OCI-LY7 (cell line): ENCODE measurements at regions not wholly inside any gene's neighbourhood (a gene's known extent, or its start where the extent isn't known, plus 50 kb on each side); places are given as distances from the start of the nearest gene placed in this dataset.
A peak's percentile ranks its signal among the peaks of the same experiment; 100 is the strongest.

ENCODE experiments used
- BruUV-seq: library from RNA; stranded (reverse); fragments of 400-500 nt; replicated peaks from 2 replicates; lab custom pipeline; 2021; lab: Mats Ljungman, UMichigan
- CTCF ChIA-PET: fragments of 300-600 bp; sonication (Branson Sonifier 250); formaldehyde crosslinking; loops from one replicate; lab custom pipeline; 2022; ENCODE audit warnings: antibody characterized with exemption; ENCODE audit not compliant: unreplicated experiment; lab: Charles Lee
- POLR2A ChIA-PET: fragments of 300-600 bp; sonication (Branson Sonifier 250); formaldehyde crosslinking; loops from one replicate; lab custom pipeline; 2022; ENCODE audit warnings: antibody characterized with exemption; lab: Charles Lee
- DNase-seq: peaks from one replicate; pipeline ENCODE4 v3.0.0-alpha.2; 2015; ENCODE audit warnings: low spot score
- H2AFZ ChIP-seq: fragments of 200-600 bp; sonication (generic), shearing (Covaris generic); 2 replicates; pipeline ENCODE4 v1.6.1; 2014; ENCODE audit warnings: mild to moderate bottlenecking, antibody characterized with exemption, low read length, moderate library complexity
- H3K27ac ChIP-seq: fragments of 200-600 bp; sonication (generic); 2 replicates; pipeline ENCODE4 v1.5.1; 2014; ENCODE audit warnings: mixed run types, low read depth, mild to moderate bottlenecking, moderate library complexity, low read length, inconsistent platforms; ENCODE audit not compliant: poor library complexity, severe bottlenecking
- H3K36me3 ChIP-seq: fragments of 200-600 bp; sonication (generic); 2 replicates; pipeline ENCODE4 v1.6.1; 2014; ENCODE audit warnings: mild to moderate bottlenecking, antibody characterized with exemption, low read length, moderate library complexity, mixed read lengths; ENCODE audit not compliant: insufficient read depth
- H3K4me1 ChIP-seq: fragments of 200-600 bp; sonication (generic); 2 replicates; pipeline ENCODE4 v1.5.1; 2014; ENCODE audit warnings: mild to moderate bottlenecking, low read length; ENCODE audit not compliant: insufficient read depth, poor library complexity, severe bottlenecking
- H3K4me2 ChIP-seq: fragments of 200-600 bp; sonication (generic); 2 replicates; pipeline ENCODE4 v1.6.1; 2014; ENCODE audit warnings: mild to moderate bottlenecking, low read length
- H3K4me3 ChIP-seq: fragments of 200-600 bp; sonication (generic); 2 replicates; pipeline ENCODE4 v1.5.1; 2014; ENCODE audit warnings: mild to moderate bottlenecking, low read depth, low read length; ENCODE audit not compliant: poor library complexity, severe bottlenecking
- H3K79me2 ChIP-seq: fragments of 200-600 bp; sonication (generic); 2 replicates; pipeline ENCODE4 v1.6.1; 2016; ENCODE audit warnings: low read depth, mild to moderate bottlenecking, low read length, moderate library complexity, mixed read lengths; ENCODE audit not compliant: insufficient read depth
- H3K9me2 ChIP-seq: fragments of 200-600 bp; sonication (generic); 2 replicates; pipeline ENCODE4 v1.6.1; 2016; ENCODE audit warnings: mild to moderate bottlenecking, low read length, mixed read lengths; ENCODE audit not compliant: insufficient read depth
- H3K9me3 ChIP-seq: fragments of 200-600 bp; sonication (generic); 2 replicates; pipeline ENCODE4 v1.6.1; 2014; ENCODE audit warnings: mild to moderate bottlenecking, mixed run types, low read length, mixed read lengths
- H4K20me1 ChIP-seq: fragments of 200-600 bp; sonication (generic); 2 replicates; pipeline ENCODE4 v1.6.1; 2014; ENCODE audit warnings: mild to moderate bottlenecking, antibody characterized with exemption, low read length, moderate library complexity, mixed read lengths; ENCODE audit not compliant: insufficient read depth
- EZH2phosphoT487 ChIP-seq: fragments of 200-600 bp; sonication (generic); IDR thresholded peaks from 2 replicates; pipeline ENCODE4 v1.6.1; 2018; ENCODE audit warnings: low read depth, borderline replicate concordance, mild to moderate bottlenecking, mixed run types, antibody characterized with exemption, low read length, moderate library complexity, mixed read lengths
- intact Hi-C: fragments of 100-400 bp; cut with micrococcal nuclease; formaldehyde crosslinking; loops from one replicate; pipeline ENCODE4 v1.10.0; 2022; ENCODE audit not compliant: unreplicated experiment
- TF ChIP-seq, protein P1 (sequence below): fragments of 200-600 bp; sonication (generic); conservative IDR thresholded peaks from 2 replicates; pipeline ENCODE4 v1.5.1; 2014; ENCODE audit warnings: mild to moderate bottlenecking, antibody characterized with exemption, low read length, moderate library complexity, mixed read lengths

DNA sequence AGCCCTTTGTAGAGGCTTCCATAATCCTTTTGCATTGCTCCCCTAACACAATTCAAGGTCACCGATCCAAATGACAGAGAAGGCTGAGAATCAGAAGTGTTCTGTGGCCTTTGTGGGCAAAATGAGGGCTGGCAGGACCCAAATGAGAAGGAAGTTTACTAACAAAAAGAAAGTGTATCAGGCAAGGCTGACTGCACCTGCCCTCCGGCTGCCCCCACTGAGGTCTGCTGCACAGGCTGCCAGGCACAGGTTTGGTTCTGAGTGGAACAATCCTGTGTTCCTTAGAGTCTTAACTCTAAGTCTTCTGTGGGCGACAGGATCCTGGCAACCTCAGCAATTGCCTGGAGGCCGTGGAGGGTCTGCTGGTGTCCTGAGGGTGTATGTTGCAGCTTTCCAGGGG is 568.5 kb downstream of the CMPK2 start:
- no TSS peak for BruUV-seq
- H3K9me2 ChIP-seq = no peaks in the 10 kb centered on the region
- H4K20me1 ChIP-seq = no peaks in the 10 kb centered on the region
- H3K4me1 ChIP-seq = no peaks in the 10 kb centered on the region
- H3K79me2 ChIP-seq = no peaks in the 10 kb centered on the region
- DNase-seq = no peak
- no peak overlapping the region for H3K4me2 ChIP-seq
- H3K36me3 ChIP-seq = peaks cover 8% of the 10 kb centered on the region; the same call in 1 of the 2 replicates
- ChIA-PET POLR2A (interaction anchor here (1.1 kb wide), 1 partner anchor 153 kb away, joined by 3 read pairs; no protein-coding TSS in a partner anchor), CTCF (no interaction called here)
- intact Hi-C loops = no loop called here
- H3K9me3 ChIP-seq = peaks cover 34% of the 10 kb centered on the region; the same call in 1 of the 2 replicates
- no peak for TF ChIP-seq EZH2phosphoT487
- TF ChIP-seq, protein P1, sequence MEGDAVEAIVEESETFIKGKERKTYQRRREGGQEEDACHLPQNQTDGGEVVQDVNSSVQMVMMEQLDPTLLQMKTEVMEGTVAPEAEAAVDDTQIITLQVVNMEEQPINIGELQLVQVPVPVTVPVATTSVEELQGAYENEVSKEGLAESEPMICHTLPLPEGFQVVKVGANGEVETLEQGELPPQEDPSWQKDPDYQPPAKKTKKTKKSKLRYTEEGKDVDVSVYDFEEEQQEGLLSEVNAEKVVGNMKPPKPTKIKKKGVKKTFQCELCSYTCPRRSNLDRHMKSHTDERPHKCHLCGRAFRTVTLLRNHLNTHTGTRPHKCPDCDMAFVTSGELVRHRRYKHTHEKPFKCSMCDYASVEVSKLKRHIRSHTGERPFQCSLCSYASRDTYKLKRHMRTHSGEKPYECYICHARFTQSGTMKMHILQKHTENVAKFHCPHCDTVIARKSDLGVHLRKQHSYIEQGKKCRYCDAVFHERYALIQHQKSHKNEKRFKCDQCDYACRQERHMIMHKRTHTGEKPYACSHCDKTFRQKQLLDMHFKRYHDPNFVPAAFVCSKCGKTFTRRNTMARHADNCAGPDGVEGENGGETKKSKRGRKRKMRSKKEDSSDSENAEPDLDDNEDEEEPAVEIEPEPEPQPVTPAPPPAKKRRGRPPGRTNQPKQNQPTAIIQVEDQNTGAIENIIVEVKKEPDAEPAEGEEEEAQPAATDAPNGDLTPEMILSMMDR = no peak
- H2AFZ ChIP-seq = no peak overlapping the region; the same call in 1 of the 2 replicates
- no peak overlapping the region for H3K27ac ChIP-seq
- no peak overlapping the region for H3K4me3 ChIP-seq

DNA sequence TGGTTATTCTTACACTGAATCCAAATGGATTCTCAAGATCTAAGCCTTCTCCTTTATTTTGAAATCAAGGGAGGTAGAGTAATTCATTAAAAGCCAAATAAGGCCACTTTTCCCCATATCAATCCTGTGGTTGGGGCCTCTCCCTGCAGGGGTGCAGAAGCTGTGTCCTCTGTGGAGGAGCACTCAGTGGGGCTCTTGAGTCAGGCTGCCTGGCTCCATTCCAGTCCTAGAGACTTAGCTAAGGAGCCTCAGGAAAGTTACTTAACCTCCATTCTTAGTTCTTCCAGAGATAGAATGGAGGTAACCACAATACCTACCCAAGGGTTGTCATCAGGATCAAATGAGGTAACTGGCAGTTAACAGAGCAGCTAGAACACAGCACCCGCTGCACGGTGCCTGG is 564.3 kb downstream of the CMPK2 start:
- intact Hi-C loops = no loop called here
- H3K4me3 ChIP-seq = no peak overlapping the region
- peaks cover 16% of the 10 kb centered on the region for H3K4me1 ChIP-seq
- no TSS peak for BruUV-seq
- H3K4me2 ChIP-seq = no peak overlapping the region
- no peak overlapping the region for H3K27ac ChIP-seq
- H3K9me3 ChIP-seq = peaks cover 17% of the 10 kb centered on the region
- DNase-seq = no peak
- H4K20me1 ChIP-seq = no peaks in the 10 kb centered on the region
- no peak overlapping the region for H2AFZ ChIP-seq
- ChIA-PET CTCF (interaction anchor here (0.7 kb wide), 1 partner anchor 9 kb away, joined by 3 read pairs; no protein-coding TSS in a partner anchor), POLR2A (interaction anchor here (0.6 to 1.3 kb wide), 5 partner anchors 9 to 37 kb away, joined by 3 to 6 read pairs (median 3); no protein-coding TSS in a partner anchor)
- no peaks in the 10 kb centered on the region; the same call in 1 of the 2 replicates for H3K36me3 ChIP-seq
- TF ChIP-seq, protein P1 = no peak
- no peak for TF ChIP-seq EZH2phosphoT487
- H3K9me2 ChIP-seq = no peaks in the 10 kb centered on the region
- H3K79me2 ChIP-seq = no peaks in the 10 kb centered on the region

DNA sequence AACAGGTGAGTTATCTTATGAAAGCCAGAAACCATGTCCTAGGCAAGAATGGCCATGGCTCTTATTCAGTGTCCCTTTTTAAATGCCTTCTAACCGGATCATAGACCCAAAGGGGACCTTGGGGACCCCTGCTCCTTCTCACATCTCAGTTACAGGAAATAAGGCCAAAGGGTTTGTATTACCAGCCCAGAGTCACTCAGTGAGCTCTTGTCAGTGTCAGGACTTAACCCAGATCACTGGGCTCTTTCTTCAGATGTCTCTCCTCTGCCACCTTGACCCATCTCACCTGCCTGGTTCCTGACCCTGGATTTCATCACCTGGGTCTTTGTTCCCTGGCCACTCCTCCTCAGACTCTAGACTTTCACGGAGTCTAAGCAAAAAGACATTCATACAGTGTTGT is 556.7 kb downstream of the CMPK2 start:
- peaks cover 14% of the 10 kb centered on the region for H3K36me3 ChIP-seq
- BruUV-seq = no TSS peak
- peaks cover 68% of the 10 kb centered on the region for H3K4me1 ChIP-seq
- peak overlapping the region; percentile 57; the same call in 1 of the 2 replicates for H2AFZ ChIP-seq
- H4K20me1 ChIP-seq = no peaks in the 10 kb centered on the region
- peak overlapping the region; percentile 78 for H3K4me2 ChIP-seq
- no peaks in the 10 kb centered on the region for H3K79me2 ChIP-seq
- ChIA-PET POLR2A (interaction anchor here (0.5 to 11.0 kb wide), 10 partner anchors 10 to 109 kb away, joined by 3 to 285 read pairs (median 4); no protein-coding TSS in a partner anchor), CTCF (interaction anchor here (1.4 kb wide), 1 partner anchor 23 kb away, joined by 3 read pairs; no protein-coding TSS in a partner anchor)
- peak overlapping the region; percentile 35 for H3K4me3 ChIP-seq
- peak overlapping the region; percentile 99 for H3K27ac ChIP-seq
- H3K9me2 ChIP-seq = no peaks in the 10 kb centered on the region
- intact Hi-C loops = no loop called here
- DNase-seq = peak; percentile 50
- TF ChIP-seq EZH2phosphoT487 = no peak
- TF ChIP-seq, protein P1 = no peak
- peaks cover 22% of the 10 kb centered on the region for H3K9me3 ChIP-seq
